Caco-2 (cell line): ENCODE measurements at regions not wholly inside any gene's neighbourhood (a gene's known extent, or its start where the extent isn't known, plus 50 kb on each side); places are given as distances from the start of the nearest gene placed in this dataset.

ENCODE experiments used
- BruUV-seq: library from RNA; stranded (reverse); fragments of 400-500 nt; replicated peaks from 2 replicates; lab custom pipeline; 2021; lab: Mats Ljungman, UMichigan
- CTCF ChIA-PET: fragments of 300-600 bp; sonication (Branson Sonifier 250); formaldehyde crosslinking; loops from one replicate; lab custom pipeline; 2022; ENCODE audit warnings: antibody characterized with exemption; lab: Charles Lee
- POLR2A ChIA-PET: fragments of 300-600 bp; sonication (Branson Sonifier 250); formaldehyde crosslinking; loops from one replicate; lab custom pipeline; 2022; ENCODE audit warnings: antibody characterized with exemption; lab: Charles Lee
- DNase-seq, 2 experiments: peaks; one replicate each; pipeline versions ENCODE4 v3.0.0 to v3.0.0-alpha.2; 2020 to 2022
- H3K27me3 ChIP-seq: replicated peaks from 2 replicates; pipeline ENCODE4 v1.6.0; 2011; ENCODE audit warnings: low read length; ENCODE audit not compliant: control insufficient read depth, insufficient read depth
- H3K36me3 ChIP-seq: 2 replicates; pipeline ENCODE4 v1.5.1; 2011; ENCODE audit warnings: low read length; ENCODE audit not compliant: control insufficient read depth, insufficient read depth
- H3K4me1 ChIP-seq: fragments of 250-450 bp; sonication (Bioruptor Pico); 2 replicates; pipeline ENCODE4 v1.5.1; 2020; ENCODE audit warnings: mild to moderate bottlenecking
- H3K4me3 ChIP-seq: 2 replicates; pipeline ENCODE4 v1.5.1; 2011; ENCODE audit warnings: low read depth, mild to moderate bottlenecking, control low read depth, low read length
- H3K9me3 ChIP-seq: fragments of 250-450 bp; sonication (Bioruptor Pico); 2 replicates; pipeline ENCODE4 v1.5.1; 2020; ENCODE audit warnings: mild to moderate bottlenecking, moderate library complexity
- H3K27ac Mint-ChIP-seq: one replicate; pipeline ENCODE4 v1.8.0; 2022; ENCODE audit warnings: mixed read lengths; ENCODE audit not compliant: unreplicated experiment
- H3K27me3 Mint-ChIP-seq: one replicate; pipeline ENCODE4 v1.8.0; 2022; ENCODE audit warnings: mixed read lengths; ENCODE audit not compliant: insufficient read depth, unreplicated experiment
- H3K36me3 Mint-ChIP-seq: one replicate; pipeline ENCODE4 v1.8.0; 2022; ENCODE audit warnings: mild to moderate bottlenecking, mixed read lengths; ENCODE audit not compliant: insufficient read depth, unreplicated experiment
- H3K4me1 Mint-ChIP-seq: one replicate; pipeline ENCODE4 v1.8.0; 2022; ENCODE audit warnings: low read depth, mixed read lengths; ENCODE audit not compliant: unreplicated experiment
- H3K4me3 Mint-ChIP-seq: one replicate; pipeline ENCODE4 v1.8.0; 2022; ENCODE audit warnings: mild to moderate bottlenecking, moderate library complexity, mixed read lengths; ENCODE audit not compliant: unreplicated experiment
- H3K9me3 Mint-ChIP-seq: one replicate; pipeline ENCODE4 v1.8.0; 2022; ENCODE audit warnings: mixed read lengths; ENCODE audit not compliant: unreplicated experiment
- CTCF ChIP-seq, 2 experiments: fragments of 200-600 bp in 1 of 2; IDR thresholded peaks; 1 replicate in 1 of 2; 2 replicates in 1 of 2; pipeline versions ENCODE4 v1.5.1 to v1.8.0; 2011 to 2022; ENCODE audit warnings: antibody characterized with exemption in 1 of 2, control low read depth in 1 of 2, inconsistent platforms in 1 of 2, low read depth in 1 of 2, low read length in 1 of 2, mild to moderate bottlenecking in 1 of 2, moderate library complexity in 1 of 2; ENCODE audit not compliant: insufficient read depth in 1 of 2, severe bottlenecking in 1 of 2, unreplicated experiment in 1 of 2
- intact Hi-C: fragments of 100-400 bp; cut with micrococcal nuclease; formaldehyde crosslinking; loops from one replicate; pipeline ENCODE4 v1.10.0; 2022; ENCODE audit not compliant: unreplicated experiment

DNA sequence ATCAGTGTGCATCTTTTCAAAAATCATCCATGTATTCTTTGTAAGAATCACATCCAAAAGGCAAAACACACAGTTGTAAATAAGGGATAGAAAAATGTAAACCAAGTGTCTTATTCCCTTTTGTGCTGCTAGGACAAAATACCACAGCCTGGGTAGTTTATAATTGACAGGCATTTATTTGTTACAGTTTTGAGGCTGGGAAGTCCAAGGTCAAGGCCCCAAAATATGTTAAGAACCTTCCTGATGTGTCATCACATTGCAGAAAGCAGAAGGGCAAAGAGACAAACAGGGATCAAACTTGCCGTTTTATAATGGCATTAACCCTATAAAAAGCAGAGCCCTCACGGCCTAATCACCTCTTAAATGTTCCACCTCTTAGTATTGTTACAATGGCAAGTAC, 364.8 kb downstream of the MED10 start:
- no peaks in the 10 kb centered on the region for H3K36me3 Mint-ChIP-seq
- H3K4me1 Mint-ChIP-seq, result no peaks in the 10 kb centered on the region
- ChIA-PET POLR2A (no interaction called here), CTCF (no interaction called here)
- Histone ChIP-seq H3K4me3 (no peak overlapping the region), H3K4me1 (no peaks in the 10 kb centered on the region), H3K9me3 (no peaks in the 10 kb centered on the region), H3K27me3 (no peaks in the 10 kb centered on the region), H3K36me3 (no peaks in the 10 kb centered on the region)
- no peak for DNase-seq
- no peak overlapping the region for H3K27ac Mint-ChIP-seq
- TF ChIP-seq CTCF (IDR thresholded peaks at IDR 0.05; ENCODE audit: insufficient read depth in 1 of 2, low read depth in 1 of 2, low read length in 1 of 2, severe bottlenecking in 1 of 2, unreplicated experiment in 1 of 2), result no peak
- peaks cover 14% of the 10 kb centered on the region for H3K9me3 Mint-ChIP-seq
- BruUV-seq, result no TSS peak
- H3K27me3 Mint-ChIP-seq, result peaks cover 6% of the 10 kb centered on the region
- intact Hi-C loops, result no loop called here
- no peak overlapping the region for H3K4me3 Mint-ChIP-seq

DNA sequence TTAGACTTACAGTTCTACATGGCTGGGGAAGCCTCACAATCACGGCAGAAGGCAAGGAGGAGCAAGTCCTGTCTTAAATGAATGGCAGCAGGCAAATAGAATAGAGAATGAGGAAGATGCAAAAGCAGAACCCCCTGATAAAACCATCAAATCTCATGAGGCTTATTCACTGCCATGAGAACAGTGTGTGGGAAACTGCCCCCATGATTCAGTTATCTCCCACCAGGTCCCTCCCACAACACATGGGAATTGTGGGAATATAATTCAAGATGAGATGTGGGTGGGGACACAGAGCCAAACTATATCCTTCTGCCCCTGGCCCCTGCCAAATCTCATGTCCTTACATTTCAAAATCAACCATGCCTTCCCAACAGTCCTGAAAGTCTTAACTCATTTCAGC, 367.1 kb downstream of the MED10 start:
- Mint-ChIP-seq H3K27me3 (peaks cover 14% of the 10 kb centered on the region), H3K4me1 (no peaks in the 10 kb centered on the region), H3K36me3 (no peaks in the 10 kb centered on the region), H3K27ac (no peak overlapping the region), H3K4me3 (no peak overlapping the region), H3K9me3 (peaks cover 14% of the 10 kb centered on the region)
- H3K36me3 ChIP-seq, result no peaks in the 10 kb centered on the region
- POLR2A ChIA-PET, result no interaction called here
- no peak overlapping the region for H3K4me3 ChIP-seq
- H3K9me3 ChIP-seq, result no peaks in the 10 kb centered on the region
- no peaks in the 10 kb centered on the region for H3K27me3 ChIP-seq
- no peak for DNase-seq
- intact Hi-C loops, result no loop called here
- no peak for TF ChIP-seq CTCF (IDR thresholded peaks at IDR 0.05; ENCODE audit: insufficient read depth in 1 of 2, low read depth in 1 of 2, low read length in 1 of 2, severe bottlenecking in 1 of 2, unreplicated experiment in 1 of 2)
- H3K4me1 ChIP-seq, result no peaks in the 10 kb centered on the region
- no TSS peak for BruUV-seq
- CTCF ChIA-PET, result no interaction called here

DNA sequence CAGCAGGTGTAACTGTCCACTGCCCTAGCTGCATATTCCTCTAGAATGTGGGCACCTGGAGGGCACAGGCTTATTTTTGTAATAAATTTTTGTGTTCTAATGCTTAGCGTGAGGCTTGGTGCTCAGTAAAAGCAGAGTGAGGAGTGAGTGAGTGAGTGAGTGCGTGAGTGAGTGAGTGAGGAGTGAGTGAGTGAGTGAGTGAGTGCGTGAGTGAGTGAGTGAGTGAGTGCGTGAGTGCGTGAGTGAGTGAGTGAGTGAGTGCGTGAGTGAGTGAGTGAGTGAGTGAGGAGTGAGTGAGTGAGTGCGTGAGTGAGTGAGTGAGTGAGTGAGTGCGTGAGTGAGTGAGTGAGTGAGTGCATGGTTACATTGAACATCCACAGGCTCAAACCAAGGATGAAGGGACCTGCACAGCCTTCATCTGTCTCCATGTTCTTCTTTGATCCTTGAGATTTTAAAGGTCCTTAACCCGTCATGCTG, 371.5 kb downstream of the MED10 start:
- POLR2A ChIA-PET, result no interaction called here
- H3K27ac Mint-ChIP-seq, result no peak overlapping the region
- H3K36me3 Mint-ChIP-seq, result no peaks in the 10 kb centered on the region
- H3K4me1 Mint-ChIP-seq, result no peaks in the 10 kb centered on the region
- no peak for DNase-seq
- CTCF ChIA-PET, result no interaction called here
- H3K4me3 Mint-ChIP-seq, result no peak overlapping the region
- H3K36me3 ChIP-seq, result no peaks in the 10 kb centered on the region
- intact Hi-C loops, result no loop called here
- H3K4me1 ChIP-seq, result no peaks in the 10 kb centered on the region
- TF ChIP-seq CTCF (IDR thresholded peaks at IDR 0.05; ENCODE audit: insufficient read depth in 1 of 2, low read depth in 1 of 2, low read length in 1 of 2, severe bottlenecking in 1 of 2, unreplicated experiment in 1 of 2), result no peak
- peaks cover 18% of the 10 kb centered on the region for H3K27me3 Mint-ChIP-seq
- no peak overlapping the region for H3K4me3 ChIP-seq
- peaks cover 14% of the 10 kb centered on the region for H3K9me3 Mint-ChIP-seq
- no peaks in the 10 kb centered on the region for H3K9me3 ChIP-seq
- H3K27me3 ChIP-seq, result no peaks in the 10 kb centered on the region
- no TSS peak for BruUV-seq
